ENCODE measurements at regions not wholly inside any gene's neighbourhood (a gene's known extent, or its start where the extent isn't known, plus 50 kb on each side); places are given as distances from the start of the nearest gene placed in this dataset.

DNA sequence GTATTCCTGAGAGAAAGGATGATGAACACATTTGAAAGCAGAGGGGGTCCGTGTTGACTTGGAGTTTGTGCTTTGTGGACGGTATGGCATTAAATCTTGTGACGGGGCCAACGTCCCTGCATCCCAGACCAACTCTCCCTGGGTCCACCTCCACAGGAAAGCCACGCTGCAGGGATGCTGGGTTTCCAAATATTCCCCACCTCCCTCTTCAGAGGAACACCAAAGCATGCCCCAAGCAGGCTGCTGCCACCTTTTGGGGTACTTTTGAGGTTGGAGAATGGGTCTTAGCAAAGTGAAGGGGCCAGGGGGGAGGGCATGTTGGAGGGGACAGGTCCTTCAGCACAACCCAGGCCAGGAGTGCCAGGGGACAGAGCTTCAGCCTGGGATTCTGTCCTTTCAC, 504.4 kb downstream of the TCERG1L start:
- no peak for DNase-seq

DNA sequence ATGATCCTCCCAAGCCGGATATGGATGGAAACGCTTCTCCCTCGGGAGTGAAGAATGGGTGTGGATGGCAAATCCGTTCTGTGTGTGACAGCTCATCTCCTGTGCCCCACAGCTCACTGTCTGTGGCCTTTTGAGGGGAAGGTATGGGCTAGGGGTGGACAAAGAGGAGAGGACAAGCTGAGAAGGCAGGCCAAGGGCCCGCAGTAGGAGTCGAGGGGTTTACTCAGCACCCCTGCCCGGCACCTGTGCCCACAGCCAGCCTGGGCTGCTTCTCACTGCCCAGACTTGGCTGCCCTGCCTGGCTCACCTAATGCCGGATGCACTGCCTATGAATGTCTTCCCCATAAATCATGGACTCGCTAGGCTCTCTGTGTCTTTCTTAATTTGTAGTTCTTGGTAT, 503.8 kb downstream of the TCERG1L start:
- DNase-seq = no peak

DNA sequence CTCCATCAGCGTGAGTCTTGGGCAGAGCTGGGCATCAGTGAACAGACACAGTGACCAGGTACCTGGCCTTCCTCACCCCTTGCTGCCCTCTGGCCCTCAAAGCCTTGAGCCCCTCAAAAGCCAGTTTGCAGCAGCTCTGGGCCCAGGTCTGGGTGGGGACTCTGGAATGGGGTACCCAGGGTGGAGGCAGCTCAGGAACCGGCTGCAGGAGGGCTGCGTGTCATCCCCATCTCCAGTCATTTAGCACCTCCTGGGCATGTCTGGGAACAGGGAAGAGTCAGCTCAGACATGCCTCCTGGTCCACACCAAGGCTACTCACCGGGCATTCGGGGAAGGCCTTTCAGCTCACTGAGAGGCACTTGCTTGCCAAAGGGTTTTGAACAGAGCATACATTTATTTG, 503.3 kb downstream of the TCERG1L start:
- DNase-seq = no peak

DNA sequence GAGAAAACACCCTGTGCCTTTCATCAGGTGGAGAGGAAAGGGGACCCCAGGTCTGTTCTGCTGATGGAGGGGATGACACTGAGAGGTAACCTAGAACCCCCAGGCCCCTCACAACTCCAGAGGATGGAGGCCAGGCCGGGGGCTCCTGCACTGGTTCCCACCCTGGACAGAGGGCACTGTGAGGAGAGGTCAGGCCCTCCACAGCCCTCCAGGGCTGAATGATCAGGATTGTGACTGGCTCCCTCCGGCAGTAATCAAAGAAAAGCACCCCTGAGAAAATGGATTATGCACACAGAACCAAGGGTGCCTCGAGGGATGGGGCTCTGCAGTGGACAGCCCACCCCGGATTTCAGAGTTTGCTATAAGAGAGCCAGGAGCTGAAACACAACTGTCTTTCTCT, 502.8 kb downstream of the TCERG1L start:
- no peak for DNase-seq

DNA sequence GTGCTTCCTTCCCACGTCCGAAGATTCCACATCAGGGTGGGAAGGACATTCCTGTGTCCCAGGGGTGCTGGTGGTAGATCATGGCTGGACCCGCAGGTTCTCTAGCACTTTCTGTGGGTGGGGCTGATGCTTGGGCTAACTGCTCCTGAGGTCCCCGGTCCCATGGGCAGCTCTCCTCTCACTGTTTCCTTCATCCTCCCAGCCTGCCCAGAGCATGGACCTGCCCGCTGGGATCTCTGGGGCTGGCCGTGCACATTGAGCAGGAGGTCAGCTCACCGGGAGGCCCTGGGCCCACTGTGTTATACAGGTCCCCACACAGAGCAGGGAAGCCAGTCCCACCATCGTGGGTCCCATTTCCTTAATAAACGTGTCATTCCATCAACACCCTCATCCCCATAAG, 502.3 kb downstream of the TCERG1L start:
- DNase-seq = no peak

DNA sequence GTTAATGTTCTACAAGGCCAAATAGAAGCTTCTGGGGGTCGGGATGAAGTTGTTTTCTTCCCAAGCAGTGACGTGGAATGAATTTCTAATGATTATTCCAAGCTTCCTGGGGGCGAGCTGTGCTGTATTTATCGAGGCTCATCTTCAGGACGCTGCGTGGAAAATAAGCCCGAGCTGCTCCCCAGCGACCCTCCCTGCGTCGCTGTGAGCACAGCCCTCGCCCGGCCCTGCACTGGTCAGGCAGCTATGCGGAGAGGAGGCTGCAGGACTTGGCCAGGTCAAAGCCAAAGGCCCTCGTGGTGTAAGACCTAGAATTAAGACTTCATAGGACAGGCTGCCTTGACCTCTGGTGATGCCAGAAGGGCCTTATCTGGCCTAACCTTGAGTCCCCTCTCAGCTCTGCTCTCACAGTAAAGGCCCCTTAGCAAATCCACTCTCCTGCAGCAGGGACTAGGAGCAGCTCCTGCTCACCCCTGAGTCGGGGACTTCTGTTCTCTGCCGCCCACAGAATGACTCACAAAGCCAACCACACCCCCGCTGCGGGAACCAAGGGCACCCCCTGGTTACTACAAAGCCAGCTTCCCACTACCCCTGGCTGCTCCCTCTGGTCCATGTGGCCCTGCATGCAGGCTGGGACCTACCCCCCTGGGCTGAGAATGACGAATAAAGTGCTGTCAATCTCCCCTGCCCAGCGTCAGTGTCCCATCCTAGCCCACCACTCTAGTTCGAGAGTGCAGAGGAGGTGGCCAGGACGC, 501.6 kb downstream of the TCERG1L start:
- no peak for DNase-seq

DNA sequence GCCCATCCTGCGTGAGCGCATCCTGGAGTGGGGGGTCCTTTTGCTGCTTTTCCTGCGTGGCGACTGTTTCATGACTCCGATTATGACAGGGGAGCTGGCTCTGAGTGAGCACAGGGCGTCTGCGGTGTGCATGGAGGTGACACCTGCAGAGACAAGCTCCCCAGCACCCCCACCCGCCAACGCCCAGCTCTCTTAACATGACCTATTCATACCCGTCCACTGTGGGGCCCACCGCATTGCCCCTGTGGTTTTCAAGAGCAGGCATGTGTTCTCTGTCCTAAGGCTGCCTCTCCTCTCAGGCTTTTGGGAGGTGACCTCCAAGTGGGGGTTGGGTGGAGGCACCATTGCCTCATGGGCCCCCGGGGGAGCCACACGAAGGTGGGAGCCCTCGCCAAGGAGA, 500.7 kb downstream of the TCERG1L start:
- no peak for DNase-seq

DNA sequence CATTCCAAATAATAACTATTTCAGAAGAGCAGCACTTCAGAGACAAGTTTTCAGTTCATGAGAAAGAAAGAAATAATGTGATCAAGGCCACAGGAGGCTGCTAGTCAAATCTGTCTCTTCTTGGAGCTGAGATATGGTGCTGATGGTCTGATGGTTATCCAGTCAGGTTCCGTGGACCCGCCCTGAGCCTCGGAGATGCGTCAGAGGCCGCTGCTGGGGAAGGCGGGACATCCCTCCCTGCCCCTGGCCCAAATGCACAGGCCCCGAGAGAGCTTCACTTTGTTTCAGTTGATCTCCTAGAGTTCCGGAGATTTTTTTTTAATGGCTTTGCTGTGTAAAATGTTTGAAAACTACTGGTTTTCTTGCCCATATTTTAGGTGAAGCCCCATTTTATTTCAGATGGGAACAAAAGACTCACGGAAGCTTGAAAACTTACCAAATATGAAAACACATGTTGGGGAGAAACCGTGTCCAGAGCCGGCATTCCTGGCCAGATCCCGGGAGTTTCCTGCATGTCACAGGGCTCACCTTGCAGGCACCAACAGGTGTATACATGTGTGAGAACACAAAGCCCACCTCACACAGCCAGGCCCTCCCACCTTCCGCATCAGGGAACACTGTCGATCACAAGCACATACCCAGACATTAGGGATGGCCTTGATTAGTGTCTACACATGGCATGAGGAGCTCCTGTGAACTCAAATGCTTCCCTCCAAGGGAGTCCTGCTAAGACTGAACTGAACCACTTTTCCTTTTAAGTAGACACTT, 499.0 kb downstream of the TCERG1L start:
- no peak for DNase-seq

DNA sequence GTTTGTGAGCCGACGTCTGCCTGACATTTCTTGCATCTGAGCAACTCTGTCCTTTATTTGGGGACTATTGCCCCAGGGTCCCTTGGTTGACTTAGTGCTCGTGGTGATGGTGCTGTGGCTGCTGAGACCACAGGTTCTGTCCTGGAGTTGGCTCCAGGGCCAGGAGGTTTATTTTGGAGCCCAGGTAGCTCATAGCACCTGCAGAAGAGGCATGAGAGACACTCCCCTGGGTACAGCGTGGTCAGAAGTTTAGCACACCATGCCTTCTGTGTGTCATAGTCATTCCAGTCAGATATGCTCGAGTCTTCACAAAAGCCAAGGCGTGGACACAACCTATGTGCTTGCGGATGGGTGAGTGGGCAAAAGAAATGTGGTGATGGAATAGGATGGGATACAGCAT, 496.9 kb downstream of the TCERG1L start:
- DNase-seq = no peak

DNA sequence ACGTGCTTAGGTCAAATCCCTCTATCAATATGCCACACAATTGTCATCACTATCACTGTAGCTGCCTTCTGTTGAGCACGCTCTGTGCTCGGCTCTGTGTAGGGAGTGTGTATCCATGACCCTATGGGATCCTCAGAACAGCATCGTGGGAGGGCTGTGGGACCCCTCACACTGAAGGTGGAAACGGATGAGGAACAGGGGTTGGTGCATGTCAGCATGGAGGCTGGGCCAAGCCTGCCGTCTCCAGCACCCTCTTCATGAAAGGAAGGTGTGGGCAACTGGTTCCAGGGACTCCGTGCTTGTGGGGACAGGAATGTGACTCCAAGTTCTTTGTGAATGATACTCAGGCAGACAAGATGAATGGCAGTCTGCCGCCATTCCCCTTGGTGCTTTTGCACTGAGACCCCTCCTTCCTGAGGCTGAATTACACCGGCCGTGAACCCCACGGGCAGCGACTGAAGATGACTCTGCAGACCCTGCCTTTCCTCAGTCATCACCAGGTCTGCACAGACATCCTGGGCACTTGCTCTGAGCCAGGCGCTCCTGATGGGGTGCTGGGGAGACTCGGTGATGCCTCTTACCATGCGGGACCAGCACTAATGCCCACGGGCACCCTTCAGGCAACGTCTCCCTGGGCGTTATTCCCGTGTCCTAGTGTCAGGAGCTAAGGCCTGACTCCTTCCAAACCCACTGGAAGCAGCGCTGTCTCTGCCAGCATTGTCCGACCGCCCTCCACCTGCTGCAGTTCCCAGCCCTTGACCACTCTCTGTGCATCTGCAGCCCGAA, 495.2 kb downstream of the TCERG1L start:
- DNase-seq = no peak

DNA sequence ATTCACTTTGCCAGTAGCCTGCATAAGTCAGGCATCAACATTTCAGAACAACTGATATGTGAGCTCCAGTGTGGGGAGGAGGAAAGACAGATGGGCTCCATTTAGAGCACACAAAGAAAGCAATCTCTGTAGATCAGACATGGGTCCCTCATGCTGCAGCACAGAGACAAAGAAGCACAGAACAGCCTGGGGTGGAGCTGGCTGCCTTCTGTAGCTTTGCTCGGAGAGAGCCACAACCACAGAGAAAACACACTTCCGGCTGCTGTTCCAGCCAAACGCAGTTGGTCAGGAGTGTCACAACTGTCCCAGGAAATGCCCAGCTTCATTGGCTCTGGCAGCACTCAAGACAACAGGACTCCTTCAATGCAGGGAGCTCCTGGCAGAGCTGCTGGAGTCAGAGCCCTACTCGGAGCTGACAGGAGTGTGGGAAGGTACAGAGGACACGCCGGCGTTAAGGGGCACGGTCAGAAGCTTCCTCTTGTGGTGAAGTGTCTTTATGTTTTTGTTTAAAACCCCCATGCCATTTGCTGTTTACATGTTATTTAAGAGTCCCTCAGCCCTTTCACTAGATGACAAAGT, 494.4 kb downstream of the TCERG1L start:
- DNase-seq = no peak

DNA sequence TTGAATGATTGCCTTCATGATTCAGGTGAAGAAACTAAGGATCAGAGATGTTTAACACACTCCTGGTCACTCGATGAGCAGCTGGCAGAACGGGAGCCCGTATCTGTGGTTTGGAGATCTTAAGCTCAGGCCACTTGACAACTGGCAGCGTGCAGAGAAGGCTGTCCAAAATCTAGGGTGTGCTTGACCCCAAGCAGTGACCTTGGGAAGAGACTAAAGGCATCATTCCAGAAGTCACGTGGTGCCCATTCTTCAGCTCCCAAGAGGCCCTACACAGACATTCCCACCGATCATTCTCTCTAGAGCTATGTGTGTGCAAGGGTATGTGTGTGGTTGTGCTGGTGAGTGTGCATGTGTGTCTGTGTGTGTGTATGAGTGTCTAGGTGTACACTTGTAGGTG, 493.8 kb downstream of the TCERG1L start:
- DNase-seq = no peak

DNA sequence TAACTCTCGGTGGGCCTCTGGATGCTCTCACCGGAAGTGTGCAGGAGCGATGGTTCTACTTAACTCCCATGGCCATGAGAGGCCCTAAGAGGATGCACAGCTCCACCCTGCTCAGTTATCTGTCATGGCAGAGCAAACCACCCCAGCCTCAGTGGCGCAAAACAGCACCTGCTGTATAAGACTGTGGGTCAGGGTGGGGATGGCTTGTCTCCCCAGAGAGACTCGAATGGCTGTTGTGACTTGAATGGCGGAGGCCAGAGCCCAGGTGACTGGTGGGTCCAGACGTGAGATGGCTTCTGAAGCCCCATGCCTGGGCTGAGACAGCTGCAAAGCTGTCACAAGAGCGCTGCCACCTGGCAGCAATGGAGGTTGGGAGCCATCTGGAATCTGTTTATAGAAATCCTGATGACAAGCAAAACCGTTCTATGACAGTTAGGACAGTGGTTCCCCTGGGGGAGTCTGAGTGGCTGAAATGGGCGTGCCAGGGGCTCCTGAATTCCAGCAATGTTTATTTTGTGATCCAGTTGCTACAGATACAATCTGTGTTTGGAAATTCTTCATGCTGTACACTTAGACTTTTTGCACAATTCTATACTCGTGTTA, 490.5 kb downstream of the TCERG1L start:
- no peak for DNase-seq

DNA sequence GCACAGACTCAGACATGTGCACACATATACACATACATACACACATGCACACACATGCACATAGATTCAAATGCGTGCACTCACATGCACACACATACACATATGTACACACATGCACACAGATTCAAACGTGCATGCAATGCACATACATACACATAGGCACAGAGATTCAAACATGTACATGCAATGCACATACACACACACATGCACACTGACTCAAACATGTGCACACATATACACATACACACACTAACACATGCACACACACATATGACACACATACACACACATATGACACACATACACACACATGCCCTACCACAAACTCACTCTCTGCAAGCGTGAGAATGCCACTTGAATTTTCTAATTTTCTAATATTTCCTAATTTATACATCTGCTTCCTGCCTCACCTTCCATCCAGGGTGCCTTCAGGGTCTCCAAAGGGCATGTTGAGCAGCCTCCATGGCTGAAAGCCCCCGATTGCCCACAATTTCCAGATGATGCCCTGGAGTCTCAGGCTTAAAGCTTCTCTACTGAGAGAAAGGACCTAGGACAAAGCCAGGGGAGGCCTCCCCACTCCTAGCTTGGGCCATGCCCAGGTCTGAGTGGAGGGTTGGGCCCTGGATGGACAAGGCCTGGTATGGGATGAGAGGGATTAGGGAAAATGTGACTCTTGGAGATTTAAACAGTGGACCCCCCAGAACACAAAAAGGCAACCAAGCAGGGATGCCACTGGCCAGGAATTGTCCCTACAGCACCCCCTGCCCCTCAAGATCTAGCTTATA, 487.1 kb downstream of the TCERG1L start:
- no peak for DNase-seq

DNA sequence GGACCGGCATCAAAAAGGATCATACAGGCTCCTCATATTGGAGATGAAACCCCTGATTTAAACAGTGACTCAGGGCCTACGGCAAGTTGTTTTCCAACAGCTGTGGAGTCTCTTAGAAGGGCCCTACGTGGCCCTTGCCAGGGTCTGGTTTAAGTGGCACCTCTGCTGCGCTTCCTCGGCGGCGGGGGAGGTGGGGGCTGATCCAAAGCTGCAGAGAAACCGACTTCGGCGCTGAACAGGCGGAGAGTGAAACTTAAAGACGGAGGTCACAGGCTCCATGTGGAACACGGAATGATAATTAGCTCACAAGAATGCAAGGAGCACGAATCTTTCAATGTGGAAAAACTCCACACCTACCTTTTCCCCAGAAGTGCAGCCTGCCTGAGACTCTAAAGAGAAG, 477.9 kb downstream of the TCERG1L start:
- no peak for DNase-seq

DNA sequence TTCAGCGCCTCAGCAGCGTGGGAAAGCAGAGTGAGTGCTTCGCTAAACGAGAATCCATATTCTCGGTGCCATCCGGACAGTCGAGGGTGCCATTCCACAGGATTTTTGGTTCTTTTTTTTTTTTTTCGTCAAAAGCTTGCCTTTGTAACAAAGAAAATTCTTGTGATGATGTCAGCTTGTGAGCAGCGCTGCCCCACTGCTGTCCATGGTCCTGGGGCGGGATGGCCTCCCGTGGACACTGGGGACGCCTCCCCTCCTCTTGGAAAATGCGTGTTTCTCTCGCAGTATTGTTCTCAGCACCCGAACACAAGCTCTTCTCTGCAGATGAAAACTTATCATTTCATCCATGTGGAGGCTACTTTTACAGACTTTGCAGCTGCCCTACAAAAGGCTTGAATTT, 477.4 kb downstream of the TCERG1L start:
- DNase-seq = no peak

DNA sequence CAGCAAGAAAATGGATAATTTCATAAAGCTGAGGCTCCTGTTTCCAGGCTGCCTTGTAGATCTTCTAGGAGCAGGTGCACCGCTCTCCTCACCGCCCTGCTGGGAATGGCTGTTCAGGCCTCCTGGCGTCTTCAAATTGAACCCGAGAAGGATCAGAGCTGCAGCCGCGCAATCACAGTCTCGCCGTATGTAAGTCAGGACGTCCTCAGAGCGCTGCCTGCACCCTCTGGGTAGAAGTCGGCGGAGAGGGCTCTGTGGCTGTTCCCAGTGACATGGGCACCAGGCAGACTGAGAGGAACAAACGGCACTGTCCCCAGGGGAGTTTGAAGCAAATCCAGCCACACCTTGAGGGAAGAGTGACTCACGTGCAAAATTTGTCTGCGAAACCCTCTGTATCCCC, 476.9 kb downstream of the TCERG1L start:
- DNase-seq = no peak

DNA sequence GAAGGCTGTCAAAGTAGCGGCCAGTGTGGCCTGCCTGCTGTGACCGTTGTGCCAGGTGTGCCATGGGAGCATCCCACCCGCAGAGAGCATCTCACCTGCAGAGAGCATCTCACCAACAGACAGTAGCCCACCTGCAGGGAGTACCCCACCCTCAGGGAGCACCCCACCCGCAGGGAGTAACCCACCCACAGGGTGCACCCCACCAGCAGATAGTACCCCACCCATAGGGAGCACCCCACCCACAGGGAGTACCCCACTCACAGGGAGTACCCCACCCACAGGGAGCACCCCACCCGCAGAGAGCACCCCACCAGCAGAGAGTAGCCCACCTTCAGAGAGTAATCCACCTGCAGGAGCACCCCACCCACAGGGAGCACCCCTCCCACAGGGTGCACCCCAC, 476.5 kb downstream of the TCERG1L start:
- DNase-seq = no peak

DNA sequence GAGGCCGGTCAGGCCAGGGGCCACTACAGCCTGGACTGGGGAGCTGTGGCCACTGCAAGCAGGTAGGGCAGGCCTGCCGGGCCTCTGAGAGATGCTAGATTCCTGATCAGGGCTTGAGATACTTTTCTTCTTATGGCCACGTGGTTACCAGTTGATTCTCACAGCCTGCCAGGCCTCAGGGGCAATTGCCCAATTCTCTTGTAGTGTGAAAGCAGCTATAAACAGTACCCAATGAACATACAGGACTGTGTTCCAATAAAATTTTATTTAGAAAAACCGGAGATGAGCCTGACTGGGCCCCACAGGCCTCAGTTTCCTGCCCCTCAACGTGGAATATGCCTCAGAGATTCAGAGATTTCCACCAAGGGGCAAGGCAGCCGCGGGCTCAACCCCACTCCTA, 475.2 kb downstream of the TCERG1L start:
- no peak for DNase-seq

DNA sequence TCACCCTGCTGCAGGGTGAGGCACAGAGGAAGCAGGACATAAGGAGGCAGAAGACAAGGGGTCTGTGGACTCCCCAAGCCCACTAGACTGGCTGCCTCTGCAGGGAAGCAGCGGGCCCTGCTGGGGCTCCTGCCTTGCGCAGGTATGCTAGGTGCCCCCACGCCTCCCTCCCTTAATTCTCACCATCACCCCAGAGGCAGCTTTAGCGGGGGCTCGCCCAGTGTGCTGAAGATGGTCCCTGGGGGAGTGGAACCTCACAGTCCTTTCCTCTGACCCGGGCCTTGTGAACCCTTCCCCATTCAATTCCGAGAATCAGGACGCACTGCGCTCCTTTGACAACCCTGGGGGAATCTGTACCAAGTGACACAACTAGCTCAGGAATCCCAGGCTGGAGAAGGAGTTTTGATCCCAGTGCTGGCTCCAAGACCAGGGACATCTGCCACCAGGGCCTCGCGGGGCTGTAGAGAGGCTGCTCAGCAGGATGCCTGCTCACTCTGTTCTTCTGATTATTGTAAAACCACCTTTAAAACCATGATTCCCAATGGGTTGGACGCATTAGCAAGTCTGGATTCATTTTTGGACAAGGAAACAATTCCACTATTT, 468.4 kb downstream of the TCERG1L start:
- DNase-seq = no peak

DNA sequence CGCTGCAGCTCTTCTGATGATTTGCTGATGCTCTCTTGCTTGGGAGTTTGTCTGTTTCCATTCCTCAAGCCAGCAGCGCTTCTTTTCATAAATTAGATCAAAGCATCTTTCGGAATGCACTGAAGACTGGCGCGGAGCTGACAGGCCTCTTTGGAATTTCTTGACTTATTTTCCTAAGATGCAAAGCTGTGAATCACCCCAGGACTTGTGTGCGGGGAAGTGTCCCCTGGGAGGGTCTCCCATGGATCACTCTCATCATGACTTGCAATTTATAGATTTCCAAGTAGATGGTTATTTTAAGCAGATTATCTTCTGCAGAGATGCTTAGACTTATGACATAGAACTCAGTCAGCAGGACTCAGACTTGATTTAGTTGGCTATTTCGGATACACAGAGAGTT, 467.2 kb downstream of the TCERG1L start:
- no peak for DNase-seq

DNA sequence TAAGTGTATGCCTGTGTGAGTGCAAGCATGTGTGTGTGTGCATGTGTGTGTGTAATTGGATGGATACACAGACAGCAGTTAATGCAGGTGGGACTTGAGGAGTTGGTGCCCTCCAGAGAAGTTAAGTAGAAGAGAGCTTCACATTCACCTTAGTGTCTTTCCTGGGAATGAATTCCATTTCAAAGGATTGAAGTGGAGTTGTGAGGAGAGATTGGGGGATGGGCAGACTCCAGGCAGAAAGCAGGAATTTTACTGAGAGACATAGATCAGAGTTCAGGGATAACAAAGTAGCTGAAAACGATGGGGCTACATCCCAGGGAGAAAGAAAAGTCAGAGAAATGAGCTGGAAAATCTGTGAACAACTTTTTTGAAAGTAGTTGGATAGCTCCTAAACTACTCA, 464.4 kb downstream of the TCERG1L start:
- DNase-seq = no peak
